Stimulated activated CD4-positive, alpha-beta T cell treated with anti-CD3 and anti-CD28 coated beads, Interleukin-15, amount 100 ng/mL, for 1 hour (primary cell): ENCODE measurements at regions not wholly inside any gene's neighbourhood (a gene's known extent, or its start where the extent isn't known, plus 50 kb on each side); places are given as distances from the start of the nearest gene placed in this dataset.
"Not testable (repeated sequence)": the region's sequence is repeated elsewhere in the genome, so short reads cannot be mapped to it uniquely, and the experiment has no call there.

Source experiments
- DNase-seq, 2 donors: peaks; one replicate each; pipeline ENCODE4 v3.0.0-alpha.2; 2020; ENCODE audit warnings: low read depth in 1 of 2, low spot score in 1 of 2

DNA sequence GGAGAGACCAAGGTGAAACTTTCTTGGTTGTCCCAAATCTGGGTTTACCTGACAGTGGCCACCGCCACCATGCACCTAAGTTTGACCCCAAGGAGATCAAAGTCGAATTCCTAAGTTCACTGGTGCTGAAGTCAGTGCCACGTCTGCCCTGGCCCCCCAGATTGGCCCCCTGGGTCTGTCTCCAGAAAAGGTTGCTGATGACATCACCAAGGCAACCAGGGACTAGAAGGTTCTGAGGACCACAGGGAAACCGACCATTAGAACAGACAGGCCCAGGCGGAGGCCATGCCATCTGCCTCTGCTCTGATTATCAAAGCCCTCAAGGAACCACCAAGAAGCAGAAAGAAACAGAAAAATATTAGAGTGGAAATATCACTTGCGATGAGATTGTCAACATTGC, 91.2 kb downstream of the DLL1 start:
- DNase-seq, result no peak

DNA sequence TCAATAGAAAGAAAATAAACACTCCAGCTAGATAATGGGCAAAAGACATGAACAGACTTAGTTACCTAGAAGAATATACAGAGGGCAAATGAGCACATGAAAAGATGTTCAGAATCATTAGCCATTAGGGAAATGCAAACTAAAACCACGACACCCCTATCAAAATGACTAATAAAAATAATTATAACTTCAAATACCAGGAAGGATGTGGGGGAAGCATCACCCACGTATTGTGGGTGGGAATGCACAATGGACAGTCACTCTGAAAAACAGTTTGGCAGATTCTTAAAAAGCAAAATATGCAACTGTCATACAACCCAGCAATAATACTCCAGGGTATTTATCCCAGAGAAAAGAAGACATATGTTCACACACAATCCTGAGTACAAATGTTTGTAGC, 92.6 kb downstream of the DLL1 start:
- DNase-seq, result no peak

DNA sequence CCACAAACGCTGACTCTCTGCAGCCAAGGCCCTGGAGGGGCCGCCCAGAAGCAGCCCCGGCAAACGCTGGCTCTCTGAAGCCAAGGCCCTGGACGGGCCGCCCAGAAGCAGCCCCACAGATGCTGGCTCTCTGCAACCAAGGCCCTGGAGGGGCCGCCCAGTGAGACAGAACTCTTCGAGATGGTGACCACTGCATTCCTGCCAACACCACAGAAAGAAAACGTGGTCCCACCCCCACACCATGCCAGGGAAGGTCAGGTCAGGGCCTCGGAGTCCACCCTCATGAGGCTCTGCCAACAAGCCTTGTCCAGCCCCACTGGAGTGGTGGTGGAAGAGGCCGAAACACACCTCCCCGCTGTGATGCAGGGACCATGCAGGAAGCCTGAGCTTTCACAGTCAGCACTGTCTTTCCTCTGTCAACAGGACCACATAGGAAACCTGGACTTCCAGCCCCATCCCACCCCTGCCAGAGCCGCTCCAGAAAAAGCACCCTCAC, 97.5 kb downstream of the DLL1 start:
- no peak for DNase-seq

DNA sequence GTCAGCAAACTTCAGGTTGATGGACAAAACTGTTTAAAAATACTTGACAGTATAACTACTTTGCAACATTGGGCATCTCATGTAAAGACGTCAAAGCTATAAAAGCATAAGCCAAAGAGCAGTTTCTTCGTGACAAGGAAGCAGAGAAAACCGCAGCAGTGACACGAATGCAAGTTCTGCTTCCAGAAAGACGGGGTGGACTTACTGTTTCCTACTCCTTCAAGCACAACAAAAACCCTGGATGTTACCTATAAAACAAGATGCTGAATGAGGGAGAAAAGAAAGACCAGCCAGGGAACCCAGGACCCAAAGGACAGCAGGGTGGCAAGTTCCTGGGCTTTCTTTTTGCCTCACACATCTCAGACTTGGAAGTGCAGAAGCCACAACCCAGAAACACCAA, 98.0 kb downstream of the DLL1 start:
- DNase-seq, result no peak

DNA sequence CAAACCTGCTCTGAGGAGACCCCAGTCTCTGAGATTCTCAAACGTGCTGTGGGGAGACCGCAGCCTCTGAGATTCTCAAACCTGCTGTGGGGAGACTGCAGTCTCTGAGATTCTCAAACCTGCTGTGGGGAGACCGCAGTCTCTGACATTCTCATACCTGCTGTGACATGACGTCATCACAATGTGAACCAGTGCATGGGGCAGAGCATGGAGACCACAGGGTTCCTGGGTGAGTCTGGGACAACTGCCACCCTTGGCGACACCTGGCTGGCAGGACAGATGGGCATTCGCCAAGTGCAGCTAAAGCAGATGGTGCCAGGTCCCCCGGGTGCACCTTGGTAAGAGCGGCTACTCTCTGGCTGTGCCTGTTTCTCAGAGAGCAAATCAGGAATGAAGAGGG, 98.8 kb downstream of the DLL1 start:
- not testable (repeated sequence) for DNase-seq

DNA sequence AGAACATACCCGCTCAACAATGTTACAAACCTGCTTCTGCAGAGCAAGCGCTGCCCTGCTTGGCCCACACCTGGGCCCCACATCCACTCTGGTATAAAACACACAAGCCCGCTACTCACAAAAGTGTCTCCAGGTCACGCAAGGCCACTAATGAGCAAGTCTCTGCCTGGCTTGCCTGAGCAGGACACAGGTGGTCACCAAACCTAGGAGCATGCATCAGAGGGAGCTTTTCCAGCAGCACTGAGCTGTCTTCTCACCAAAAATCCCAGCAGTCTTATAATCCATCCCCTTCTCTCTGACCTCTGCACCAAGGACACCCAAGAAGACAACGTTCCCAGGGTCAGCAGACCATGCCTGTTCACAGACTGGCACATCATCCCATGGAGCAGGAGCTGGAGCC, 100.8 kb downstream of the DLL1 start:
- no peak for DNase-seq

DNA sequence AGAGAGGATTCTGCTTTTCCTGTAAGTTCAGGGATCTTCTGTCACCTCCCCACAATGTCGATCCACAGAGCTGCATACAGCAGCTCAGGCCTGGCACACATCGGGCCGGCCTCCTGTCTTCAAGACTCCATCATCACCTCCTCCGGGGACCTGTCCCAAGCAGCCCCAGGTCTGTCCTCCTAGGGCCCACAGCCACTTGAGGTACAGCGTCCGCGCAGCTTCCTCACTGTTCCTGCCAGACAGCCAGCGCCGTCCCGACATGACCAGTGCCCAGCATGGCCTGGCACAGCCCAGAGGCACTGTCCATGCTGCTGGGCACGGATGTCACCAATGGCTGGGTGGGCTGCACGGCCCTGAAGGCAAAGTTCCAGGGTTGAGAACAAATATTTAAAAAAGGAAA, 101.6 kb downstream of the DLL1 start:
- DNase-seq, result no peak

DNA sequence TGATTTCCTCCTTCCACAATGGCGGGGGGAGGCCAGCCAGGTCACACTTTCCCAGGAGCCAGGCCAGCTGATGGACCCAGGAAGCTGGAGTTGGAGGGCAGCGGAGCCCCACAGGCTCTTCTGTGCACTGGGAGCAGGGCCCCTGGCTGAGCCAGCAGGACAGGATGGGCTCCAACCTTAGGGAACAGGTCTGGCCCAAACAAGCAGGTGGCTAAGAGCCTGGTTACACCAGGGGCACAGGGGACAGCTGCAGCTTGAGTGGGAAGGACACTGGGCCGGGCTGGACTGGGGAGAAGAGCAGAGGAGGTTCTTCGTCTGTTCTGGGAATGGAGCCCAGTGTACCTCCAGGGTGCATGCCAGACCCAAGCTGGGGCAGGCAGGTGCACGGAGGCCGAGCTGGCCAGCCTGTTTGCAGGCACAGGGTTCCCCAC, 102.3 kb downstream of the DLL1 start:
- no peak for DNase-seq

DNA sequence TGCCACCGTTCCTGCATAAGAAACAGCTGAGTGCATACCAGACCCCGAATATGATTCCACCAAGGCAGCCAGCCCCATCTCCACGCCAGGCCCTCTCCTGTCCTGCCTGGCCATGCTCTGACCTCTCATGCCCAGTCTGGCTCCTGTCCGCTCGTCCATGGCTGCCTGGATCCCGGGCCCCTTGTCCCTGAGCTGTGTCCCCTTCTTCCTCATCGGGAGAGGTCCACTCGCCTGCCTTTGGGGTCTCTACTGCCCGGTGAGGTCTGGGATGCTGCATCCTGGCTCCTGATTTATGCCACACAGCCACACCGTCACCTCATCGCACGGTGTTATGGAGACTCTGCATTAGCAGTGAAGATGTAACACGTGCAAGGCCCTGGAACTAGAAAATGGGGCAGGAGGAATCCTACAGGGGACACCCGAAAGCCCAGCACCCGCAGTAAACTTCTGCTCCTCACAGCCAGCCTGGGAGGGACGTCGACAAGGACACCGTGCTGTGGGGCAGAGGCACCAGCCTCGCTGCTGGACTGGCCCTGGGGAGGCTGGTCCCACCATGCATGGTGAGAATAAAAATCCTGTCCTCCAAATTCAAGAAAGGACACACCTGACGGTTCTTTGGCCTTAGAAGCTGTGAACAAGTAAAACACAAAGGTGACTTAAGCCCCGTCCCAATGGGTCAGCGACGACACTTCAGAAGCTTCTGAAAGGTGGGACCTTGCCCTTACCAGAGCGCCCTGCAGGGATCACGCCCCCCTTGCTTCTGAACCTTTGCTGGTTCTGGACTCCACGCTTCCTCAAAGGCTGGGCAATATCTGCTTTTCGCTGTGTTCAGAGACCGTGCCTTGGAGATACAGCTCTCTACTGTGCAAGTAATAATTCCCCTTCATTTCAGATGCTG, 103.0 kb downstream of the DLL1 start:
- DNase-seq, result no peak

DNA sequence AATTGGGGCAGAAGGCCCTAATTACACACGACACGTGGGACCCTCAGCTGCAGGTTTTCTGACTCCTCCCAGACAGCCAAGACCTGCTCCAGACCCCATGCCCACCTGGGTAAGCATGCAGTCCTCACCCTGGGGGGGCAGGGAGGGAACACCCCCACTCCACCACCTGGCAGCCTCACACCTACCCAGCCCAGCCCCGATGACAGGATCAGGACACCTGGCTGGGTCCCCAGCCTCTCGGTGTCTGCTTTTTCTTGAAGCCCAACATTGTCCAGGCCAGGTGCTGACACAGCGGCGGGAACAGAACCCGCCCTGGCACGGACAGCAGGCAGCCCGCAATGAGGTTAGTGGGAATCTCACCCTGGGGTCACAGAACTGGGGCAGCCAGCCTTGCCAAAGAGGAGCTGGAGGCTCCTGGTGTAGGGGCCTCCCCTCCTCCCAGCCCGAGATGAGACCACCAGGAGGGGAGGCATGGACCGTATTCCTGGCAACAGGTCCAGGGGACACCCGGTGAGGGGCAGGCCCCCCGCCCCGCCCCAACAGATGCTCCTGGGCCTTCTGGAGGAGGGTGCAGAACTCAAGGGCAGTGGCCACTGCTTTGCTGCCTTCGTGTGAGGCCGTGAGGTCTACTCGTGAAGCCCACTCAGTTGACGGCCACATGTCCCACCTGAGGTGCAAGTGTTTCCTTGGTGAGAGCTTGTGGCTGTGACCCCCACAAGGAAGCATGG, 103.8 kb downstream of the DLL1 start:
- no peak for DNase-seq

DNA sequence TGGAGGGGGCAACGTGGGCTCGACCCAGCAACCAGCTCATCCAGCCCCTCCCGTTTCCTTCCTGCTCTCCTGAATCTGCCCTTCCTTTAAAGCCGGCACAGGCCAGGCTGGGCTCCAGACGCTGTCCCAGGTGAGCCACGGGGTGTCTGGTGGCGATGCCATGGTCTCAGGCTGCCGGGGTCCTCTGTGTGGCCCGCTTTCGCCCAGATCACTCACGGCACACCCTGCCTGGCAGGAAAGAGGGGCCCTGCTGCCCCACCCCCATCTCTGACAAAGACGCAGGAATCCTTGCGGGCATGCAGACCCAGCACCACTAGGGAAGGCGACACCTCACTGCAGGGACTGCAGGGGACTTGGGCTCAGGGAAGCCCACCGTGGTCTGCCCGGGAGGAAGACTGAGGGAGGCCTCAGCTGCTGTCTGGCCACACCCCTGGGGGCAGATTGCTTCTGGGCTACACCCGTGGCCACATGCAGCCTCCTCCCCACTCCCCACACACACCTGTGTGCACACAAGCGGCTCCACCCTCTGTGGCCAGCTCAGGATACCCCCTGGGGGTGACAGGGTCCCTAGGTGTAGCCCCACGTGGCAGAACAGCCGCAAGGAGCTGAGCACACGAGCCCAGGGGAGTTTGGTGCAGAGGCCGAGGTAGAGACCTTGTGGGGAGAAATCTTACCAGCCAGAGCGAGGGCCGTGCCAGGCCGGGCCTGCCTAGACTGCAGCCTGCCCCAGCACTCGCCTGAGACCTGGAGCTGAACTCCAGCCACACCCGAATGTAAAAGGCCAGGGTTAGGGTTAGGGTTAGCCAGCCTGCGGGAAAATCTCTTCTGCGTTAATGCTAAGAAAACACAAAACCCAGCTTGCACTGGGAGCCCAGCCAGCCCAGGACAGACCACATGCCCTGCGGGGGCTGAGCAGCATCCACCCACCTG, 104.6 kb downstream of the DLL1 start:
- no peak for DNase-seq

DNA sequence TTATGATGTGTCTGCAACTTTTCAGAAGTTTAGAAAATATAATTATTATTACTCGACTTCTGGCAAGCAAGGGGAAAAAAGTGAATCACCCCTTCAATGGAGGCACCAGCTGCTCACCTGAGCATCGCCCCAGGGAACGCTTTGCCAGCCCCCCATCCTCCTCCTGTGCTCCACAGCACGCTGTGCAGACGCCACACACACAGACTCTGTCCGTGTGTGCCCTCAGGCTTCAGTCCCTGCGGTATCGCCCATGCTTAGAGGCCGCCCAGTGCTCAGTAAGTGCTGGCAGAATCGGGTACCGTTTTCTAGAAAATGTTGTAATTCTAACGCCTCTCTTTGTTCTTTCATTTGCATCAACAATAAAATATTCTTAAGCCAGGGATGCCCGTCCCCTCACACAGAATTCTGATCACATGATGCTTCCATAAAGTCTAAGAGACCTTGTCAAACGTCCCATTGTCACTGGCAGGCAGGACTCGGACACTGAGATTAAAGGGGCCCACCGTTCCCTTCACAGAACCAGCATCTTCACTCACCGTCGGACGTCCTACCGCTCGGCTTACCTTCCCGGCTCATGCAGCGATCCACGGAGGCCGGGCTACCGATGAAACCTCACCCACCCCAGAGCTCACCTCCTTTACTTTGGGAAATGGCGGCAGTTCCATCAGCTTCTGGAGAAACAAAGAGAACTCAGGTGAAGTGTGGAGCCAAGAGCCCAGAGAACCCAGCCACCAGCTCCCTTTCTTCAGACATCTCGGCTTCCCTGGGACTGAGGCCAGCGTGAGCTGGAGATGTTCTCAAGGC, 105.5 kb downstream of the DLL1 start:
- no peak for DNase-seq

DNA sequence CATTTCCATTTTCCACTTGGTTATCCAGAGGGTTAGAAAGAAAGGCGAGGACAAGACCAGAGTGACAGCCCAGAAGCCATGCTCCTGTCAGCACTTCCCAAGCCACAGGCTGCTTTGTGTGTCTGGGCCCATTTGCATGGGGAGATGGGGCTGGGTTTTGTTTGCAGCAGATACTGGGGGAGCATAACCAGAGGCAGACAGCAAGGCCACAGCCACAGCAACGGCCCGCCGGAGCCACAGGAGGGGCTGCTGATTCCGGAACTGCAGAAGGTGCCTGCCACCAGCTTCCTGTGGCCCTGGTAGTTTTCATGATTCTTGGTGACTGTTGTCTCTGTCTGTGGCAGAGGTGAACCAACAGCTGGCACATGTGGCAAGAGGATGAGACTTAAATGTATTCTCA, 106.6 kb downstream of the DLL1 start:
- DNase-seq, result no peak

DNA sequence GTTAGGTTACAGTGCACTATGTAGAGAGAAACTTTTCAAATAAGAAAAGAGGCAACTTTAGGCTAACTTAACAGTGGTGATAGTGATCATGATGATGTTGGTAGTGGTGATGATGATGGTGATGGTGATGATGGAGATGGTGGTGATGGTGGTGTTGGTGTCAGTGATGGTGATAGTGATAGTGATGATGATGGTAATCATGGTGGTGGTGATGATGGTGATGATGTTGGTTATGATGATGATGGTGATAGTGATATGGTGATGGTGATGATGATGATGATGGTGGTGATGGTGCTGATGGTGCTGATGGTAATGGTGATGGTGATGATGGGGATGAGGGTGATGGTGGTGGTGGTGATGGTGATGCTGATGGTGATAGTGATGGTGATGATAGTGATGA, 107.4 kb downstream of the DLL1 start:
- DNase-seq, result no peak

DNA sequence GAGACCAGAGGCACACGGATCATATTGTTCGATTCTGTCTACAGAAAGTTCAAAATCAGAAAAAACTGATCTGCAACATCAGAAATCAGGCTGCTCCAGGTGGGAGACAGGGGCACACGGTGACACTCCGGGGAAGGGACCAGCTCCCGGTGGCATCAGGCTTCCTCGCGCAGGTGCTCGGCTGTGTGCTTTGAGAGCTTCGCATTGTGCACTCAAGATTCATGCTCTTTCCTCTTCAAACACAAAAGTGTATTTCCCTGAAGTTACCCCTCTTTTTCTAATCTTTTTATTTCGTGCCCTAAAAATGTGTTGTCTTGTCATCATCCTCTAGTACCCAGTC, 108.1 kb downstream of the DLL1 start:
- no peak for DNase-seq

DNA sequence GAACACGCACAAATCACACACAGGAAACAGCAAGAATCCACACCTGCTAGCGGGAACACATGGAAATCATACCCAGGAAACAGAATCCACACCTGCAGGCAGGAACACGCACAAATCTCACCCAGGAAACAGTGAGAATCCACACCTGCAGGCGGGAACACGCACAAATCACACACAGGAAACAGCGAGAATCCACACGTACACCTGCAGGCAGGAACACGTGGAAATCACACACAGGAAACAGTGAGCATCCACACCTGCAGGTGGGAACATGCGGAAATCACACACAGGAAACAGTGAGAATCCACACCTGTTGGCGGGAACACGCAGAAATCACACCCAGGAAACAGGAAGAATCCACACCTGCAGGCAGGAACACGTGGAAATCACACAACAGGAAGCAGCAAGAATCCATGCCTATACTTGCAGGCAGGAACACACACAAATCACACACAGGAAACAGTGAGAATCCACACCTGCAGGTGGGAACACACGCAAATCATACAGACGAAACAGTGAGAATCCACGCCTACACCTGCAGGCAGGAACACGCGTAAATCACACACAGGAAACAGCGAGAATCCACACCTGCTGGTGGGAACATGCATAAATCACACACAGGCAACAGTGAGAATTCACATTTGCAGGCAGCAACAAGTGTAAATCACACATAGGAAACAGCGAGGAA, 108.6 kb downstream of the DLL1 start:
- DNase-seq, result no peak

DNA sequence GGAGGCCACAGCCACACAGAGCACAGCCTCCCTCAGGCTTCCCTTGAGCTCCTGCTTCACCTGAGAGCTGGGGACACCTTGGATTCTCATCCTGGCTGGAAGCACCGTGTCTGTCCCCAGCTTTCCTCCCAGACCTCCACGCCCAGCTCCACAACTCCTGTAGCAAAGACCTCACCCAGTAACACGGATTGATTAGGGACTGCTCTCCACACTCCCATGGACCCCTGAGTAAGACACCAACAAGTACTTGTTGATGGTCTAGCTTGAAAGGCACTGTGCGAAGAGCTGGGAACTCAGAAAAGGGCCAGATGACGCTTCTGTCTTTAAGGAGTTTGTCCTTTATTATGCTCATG, 109.6 kb downstream of the DLL1 start:
- DNase-seq, result no peak

DNA sequence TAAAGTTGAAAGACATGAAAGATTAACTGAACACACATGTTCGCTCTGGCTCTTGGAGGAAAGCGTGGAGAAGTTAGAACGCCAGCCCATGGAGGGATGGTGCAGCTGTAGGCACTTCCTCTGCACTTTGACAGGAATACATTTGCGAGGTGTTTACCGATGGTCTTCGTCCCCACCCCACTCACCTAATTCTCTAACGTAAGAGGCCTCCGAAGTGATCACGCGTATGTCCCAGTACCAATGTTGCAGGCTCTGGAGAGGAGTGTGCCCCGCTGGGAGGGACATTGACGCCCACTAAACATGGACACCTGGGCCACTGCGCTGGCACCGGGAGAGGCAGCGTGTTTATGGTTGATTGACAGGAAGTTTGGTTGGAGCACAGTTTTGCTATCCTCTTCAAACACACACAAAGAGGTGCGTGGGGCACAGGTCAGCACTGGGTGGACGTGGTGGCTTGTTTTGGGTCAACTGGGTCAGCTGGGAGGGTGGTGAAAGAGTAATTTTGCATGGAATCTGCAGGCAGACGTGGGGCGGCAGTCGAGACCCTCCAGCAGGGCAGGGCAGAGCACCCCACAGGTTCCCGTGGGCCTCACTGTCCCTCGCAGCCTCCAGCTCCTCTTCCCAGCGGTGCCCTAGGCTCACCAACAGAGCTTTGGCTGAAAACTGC, 110.1 kb downstream of the DLL1 start:
- DNase-seq, result no peak

DNA sequence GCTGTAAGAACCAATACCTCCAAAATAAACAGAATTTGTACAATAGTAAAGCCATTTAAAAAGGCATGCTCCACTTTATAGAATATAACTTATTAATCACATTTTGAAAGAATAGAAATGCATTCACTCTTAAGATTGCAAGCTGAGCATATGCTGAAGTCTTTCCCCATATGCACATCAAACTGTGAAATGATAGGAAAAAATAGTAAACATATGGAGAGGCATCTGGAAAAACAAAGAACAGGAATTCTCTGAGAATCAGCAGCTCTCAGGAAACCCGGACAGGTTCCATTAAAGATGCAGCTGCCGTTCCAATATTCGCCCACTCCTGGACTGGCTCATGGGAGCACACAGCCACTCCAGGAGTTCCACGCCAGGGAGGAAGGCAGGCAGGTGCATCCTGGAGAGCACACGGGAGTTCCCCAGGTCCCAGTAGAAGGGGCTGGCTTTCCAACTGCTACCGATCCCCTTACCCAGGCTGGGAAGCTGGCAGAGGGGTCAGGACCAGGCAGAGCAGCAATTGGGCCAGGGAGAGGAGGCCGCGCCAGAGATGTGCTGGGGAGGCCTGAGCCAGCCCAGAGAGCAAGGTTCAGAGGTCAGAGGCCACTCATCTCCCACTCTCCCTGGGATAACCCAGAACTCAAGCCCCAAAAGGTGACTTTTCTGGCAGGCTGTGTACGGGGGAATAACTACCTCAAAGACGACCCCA, 111.1 kb downstream of the DLL1 start:
- DNase-seq, result no peak
